Islet precursor cell (in vitro differentiated cells): ENCODE measurements at regions not wholly inside any gene's neighbourhood (a gene's known extent, or its start where the extent isn't known, plus 50 kb on each side); places are given as distances from the start of the nearest gene placed in this dataset.
"Not testable (repeated sequence)": the region's sequence is repeated elsewhere in the genome, so short reads cannot be mapped to it uniquely, and the experiment has no call there.

Experiments
- DNase-seq: peaks from one replicate; pipeline ENCODE4 v3.0.0-alpha.2; 2018

GRCh38 chr5:130549884-130550561 is 615.0 kb downstream of the HINT1 start:
- peak; percentile 70 for DNase-seq

GRCh38 chr5:130546211-130546610 is 618.8 kb downstream of the HINT1 start:
- DNase-seq = no peak

GRCh38 chr5:130545291-130545690 is 619.8 kb downstream of the HINT1 start:
- no peak for DNase-seq

- no peak for DNase-seq
Measured at GRCh38 chr5:130541617-130542221, 623.3 kb downstream of the HINT1 start.

- no peak for DNase-seq
Measured at GRCh38 chr5:130536691-130537090, 628.4 kb downstream of the HINT1 start.

- DNase-seq = no peak
Measured at GRCh38 chr5:130532786-130533185, 628.5 kb downstream of the CHSY3 start.

GRCh38 chr5:130529511-130530485 is 625.5 kb downstream of the CHSY3 start:
- DNase-seq = peak; percentile 79

- DNase-seq = no peak
Measured at GRCh38 chr5:130529111-130529510, 624.8 kb downstream of the CHSY3 start.

GRCh38 chr5:130528474-130528873 is 624.2 kb downstream of the CHSY3 start:
- no peak for DNase-seq

- no peak for DNase-seq
Measured at GRCh38 chr5:130526708-130527107, 622.4 kb downstream of the CHSY3 start.

- peak; percentile 54 for DNase-seq
Measured at GRCh38 chr5:130520211-130520610, 615.9 kb downstream of the CHSY3 start.

- no peak for DNase-seq
Measured at GRCh38 chr5:130514984-130515690, 610.9 kb downstream of the CHSY3 start.

GRCh38 chr5:130502702-130503101 is 598.4 kb downstream of the CHSY3 start:
- no peak for DNase-seq

- no peak for DNase-seq
Measured at GRCh38 chr5:130501151-130501865, 597.0 kb downstream of the CHSY3 start.

- not testable (repeated sequence) for DNase-seq
Measured at GRCh38 chr5:130500495-130500894, 596.2 kb downstream of the CHSY3 start.

- no peak for DNase-seq
Measured at GRCh38 chr5:130496215-130496614, 592.0 kb downstream of the CHSY3 start.

- DNase-seq = no peak
Measured at GRCh38 chr5:130488252-130488651, 584.0 kb downstream of the CHSY3 start.

- peak; percentile 70 for DNase-seq
Measured at GRCh38 chr5:130479045-130479804, 575.0 kb downstream of the CHSY3 start.

- no peak for DNase-seq
Measured at GRCh38 chr5:130476325-130476724, 572.1 kb downstream of the CHSY3 start.

- no peak for DNase-seq
Measured at GRCh38 chr5:130462516-130462915, 558.3 kb downstream of the CHSY3 start.

- no peak for DNase-seq
Measured at GRCh38 chr5:130455175-130455574, 550.9 kb downstream of the CHSY3 start.
